ENCODE measurements at regions not wholly inside any gene's neighbourhood (a gene's known extent, or its start where the extent isn't known, plus 50 kb on each side); places are given as distances from the start of the nearest gene placed in this dataset.

DNA sequence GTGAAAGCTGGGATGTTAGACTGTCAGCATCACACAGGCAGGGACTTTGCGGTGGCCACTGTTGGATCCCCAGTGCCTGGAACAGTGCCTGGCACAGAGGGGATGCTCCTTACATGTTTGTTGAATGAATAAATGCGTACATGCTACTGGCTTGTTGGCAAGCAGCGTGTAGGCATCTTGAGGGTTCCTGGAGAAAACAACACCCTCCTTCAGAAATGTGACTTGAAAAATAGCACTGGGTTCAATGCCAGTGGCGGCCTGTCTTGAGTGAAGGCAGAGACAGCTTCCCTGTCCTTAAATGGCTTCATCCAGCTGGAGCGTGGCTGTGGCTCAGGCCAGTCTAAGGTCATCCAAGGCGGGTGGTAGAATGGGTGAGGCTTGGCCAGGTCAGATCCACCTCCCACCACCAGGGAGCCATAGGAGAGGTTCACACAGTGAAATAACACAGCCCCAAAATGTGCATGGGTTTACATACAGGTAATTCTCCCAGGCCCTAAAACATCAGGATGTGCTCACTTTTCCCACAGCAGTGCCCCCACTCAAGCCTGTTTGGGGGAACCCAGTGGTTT, 171.4 kb downstream of the PHETA1 start:
- no peaks in the 10 kb centered on the region for H3K4me1 ChIP-seq (ENCODE audit: insufficient read depth, low read length)
- H4K20me1 ChIP-seq (ENCODE audit: insufficient read depth, low read length), result no peaks in the 10 kb centered on the region
- no peaks in the 10 kb centered on the region for H3K79me2 ChIP-seq (ENCODE audit: insufficient read depth, low read length)
- no peak for DNase-seq (ENCODE audit: insufficient read length, low spot score, missing footprints)
- TF ChIP-seq, protein P1, sequence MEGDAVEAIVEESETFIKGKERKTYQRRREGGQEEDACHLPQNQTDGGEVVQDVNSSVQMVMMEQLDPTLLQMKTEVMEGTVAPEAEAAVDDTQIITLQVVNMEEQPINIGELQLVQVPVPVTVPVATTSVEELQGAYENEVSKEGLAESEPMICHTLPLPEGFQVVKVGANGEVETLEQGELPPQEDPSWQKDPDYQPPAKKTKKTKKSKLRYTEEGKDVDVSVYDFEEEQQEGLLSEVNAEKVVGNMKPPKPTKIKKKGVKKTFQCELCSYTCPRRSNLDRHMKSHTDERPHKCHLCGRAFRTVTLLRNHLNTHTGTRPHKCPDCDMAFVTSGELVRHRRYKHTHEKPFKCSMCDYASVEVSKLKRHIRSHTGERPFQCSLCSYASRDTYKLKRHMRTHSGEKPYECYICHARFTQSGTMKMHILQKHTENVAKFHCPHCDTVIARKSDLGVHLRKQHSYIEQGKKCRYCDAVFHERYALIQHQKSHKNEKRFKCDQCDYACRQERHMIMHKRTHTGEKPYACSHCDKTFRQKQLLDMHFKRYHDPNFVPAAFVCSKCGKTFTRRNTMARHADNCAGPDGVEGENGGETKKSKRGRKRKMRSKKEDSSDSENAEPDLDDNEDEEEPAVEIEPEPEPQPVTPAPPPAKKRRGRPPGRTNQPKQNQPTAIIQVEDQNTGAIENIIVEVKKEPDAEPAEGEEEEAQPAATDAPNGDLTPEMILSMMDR (IDR thresholded peaks at IDR 0.05; ENCODE audit: extremely low read depth, low read depth, low read length), result no peak
- peaks cover 37% of the 10 kb centered on the region for H3K27me3 ChIP-seq (ENCODE audit: insufficient read depth, low read length)
- no peak overlapping the region for H2AFZ ChIP-seq (ENCODE audit: low read length)
- H3K9me3 ChIP-seq (ENCODE audit: low read depth, low read length), result no peaks in the 10 kb centered on the region
- H3K4me3 ChIP-seq (ENCODE audit: insufficient read depth, low read length), result no peak overlapping the region
- H3K27ac ChIP-seq (ENCODE audit: low read depth, low read length), result no peak overlapping the region
- no peaks in the 10 kb centered on the region for H3K36me3 ChIP-seq (ENCODE audit: insufficient read depth, low read length)
- no peak overlapping the region for H3K4me2 ChIP-seq (ENCODE audit: insufficient read depth, low read length)

DNA sequence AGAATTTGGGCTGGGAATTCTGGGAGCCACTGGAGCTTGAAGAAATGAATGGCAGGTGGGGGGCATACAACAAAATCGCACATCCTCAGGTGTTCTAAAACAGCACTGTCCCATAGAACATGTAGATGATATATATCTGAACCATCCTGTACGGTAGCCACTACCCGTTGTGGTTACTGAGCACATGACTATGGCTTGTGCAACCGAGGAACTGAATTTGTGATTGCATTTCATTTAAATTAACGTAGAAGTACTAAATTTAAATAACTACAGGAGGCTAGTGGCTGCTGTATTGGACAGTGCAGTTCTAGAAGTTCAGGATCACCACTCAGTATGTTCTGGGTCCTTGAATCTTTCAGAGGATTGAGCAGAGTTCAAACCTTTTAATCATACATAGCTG, 172.4 kb downstream of the PHETA1 start:
- DNase-seq (ENCODE audit: insufficient read length, low spot score, missing footprints), result no peak
- no peak overlapping the region for H3K4me2 ChIP-seq (ENCODE audit: insufficient read depth, low read length)
- H3K4me1 ChIP-seq (ENCODE audit: insufficient read depth, low read length), result no peaks in the 10 kb centered on the region
- H2AFZ ChIP-seq (ENCODE audit: low read length), result no peak overlapping the region
- no peaks in the 10 kb centered on the region for H3K9me3 ChIP-seq (ENCODE audit: low read depth, low read length)
- peaks cover 33% of the 10 kb centered on the region for H3K27me3 ChIP-seq (ENCODE audit: insufficient read depth, low read length)
- no peaks in the 10 kb centered on the region for H3K79me2 ChIP-seq (ENCODE audit: insufficient read depth, low read length)
- H3K4me3 ChIP-seq (ENCODE audit: insufficient read depth, low read length), result no peak overlapping the region
- no peaks in the 10 kb centered on the region for H3K36me3 ChIP-seq (ENCODE audit: insufficient read depth, low read length)
- no peak overlapping the region for H3K27ac ChIP-seq (ENCODE audit: low read depth, low read length)
- no peaks in the 10 kb centered on the region for H4K20me1 ChIP-seq (ENCODE audit: insufficient read depth, low read length)
- TF ChIP-seq, protein P1 (IDR thresholded peaks at IDR 0.05; ENCODE audit: extremely low read depth, low read depth, low read length), result no peak

DNA sequence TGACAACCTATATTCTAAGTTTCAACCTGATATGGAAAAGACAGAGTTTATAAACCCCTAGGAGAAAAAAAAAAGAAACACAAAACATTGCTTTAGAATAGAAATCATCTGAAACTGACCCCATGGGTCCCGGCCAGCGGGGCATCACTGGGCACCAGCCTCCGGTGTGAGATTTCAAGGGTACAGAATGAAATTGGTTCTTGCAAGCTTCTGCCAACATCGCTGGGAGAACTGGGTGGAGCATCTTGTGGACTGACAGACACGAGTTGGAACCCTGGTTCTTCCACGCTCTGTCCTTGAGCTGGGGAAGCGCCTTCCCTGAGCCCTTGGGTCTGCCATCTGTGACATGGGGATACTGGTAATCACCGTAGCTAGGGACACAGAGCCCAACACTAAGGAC, 173.6 kb downstream of the PHETA1 start:
- no peak for DNase-seq (ENCODE audit: insufficient read length, low spot score, missing footprints)
- no peaks in the 10 kb centered on the region for H3K79me2 ChIP-seq (ENCODE audit: insufficient read depth, low read length)
- peaks cover 32% of the 10 kb centered on the region for H3K27me3 ChIP-seq (ENCODE audit: insufficient read depth, low read length)
- H3K36me3 ChIP-seq (ENCODE audit: insufficient read depth, low read length), result no peaks in the 10 kb centered on the region
- no peak overlapping the region for H3K4me3 ChIP-seq (ENCODE audit: insufficient read depth, low read length)
- no peaks in the 10 kb centered on the region for H3K4me1 ChIP-seq (ENCODE audit: insufficient read depth, low read length)
- no peaks in the 10 kb centered on the region for H4K20me1 ChIP-seq (ENCODE audit: insufficient read depth, low read length)
- H3K4me2 ChIP-seq (ENCODE audit: insufficient read depth, low read length), result no peak overlapping the region
- TF ChIP-seq, protein P1 (IDR thresholded peaks at IDR 0.05; ENCODE audit: extremely low read depth, low read depth, low read length), result no peak
- H2AFZ ChIP-seq (ENCODE audit: low read length), result no peak overlapping the region
- H3K27ac ChIP-seq (ENCODE audit: low read depth, low read length), result no peak overlapping the region
- H3K9me3 ChIP-seq (ENCODE audit: low read depth, low read length), result no peaks in the 10 kb centered on the region

DNA sequence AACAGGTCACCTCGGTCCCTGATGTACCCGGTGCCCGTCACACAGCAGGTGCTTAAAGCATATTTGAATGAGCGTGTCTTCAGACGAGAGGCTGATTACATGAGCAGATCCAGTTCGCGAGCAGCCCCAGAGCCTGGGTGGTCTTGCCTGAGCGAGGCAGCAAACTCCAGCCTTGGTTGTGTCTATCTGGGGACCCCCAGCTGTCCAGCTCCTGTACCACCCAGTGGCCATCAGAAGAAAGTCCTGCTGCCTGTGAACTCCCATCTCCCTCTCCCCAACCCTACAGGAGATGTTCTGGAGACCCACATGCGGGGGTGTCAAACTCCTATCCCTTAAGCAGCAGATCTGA, 174.2 kb downstream of the PHETA1 start:
- Histone ChIP-seq H3K4me1 (ENCODE audit: insufficient read depth, low read length) (no peaks in the 10 kb centered on the region), H3K9me3 (ENCODE audit: low read depth, low read length) (no peaks in the 10 kb centered on the region), H3K27me3 (ENCODE audit: insufficient read depth, low read length) (peaks cover 30% of the 10 kb centered on the region), H4K20me1 (ENCODE audit: insufficient read depth, low read length) (no peaks in the 10 kb centered on the region), H3K27ac (ENCODE audit: low read depth, low read length) (no peak overlapping the region), H3K4me3 (ENCODE audit: insufficient read depth, low read length) (no peak overlapping the region), H3K36me3 (ENCODE audit: insufficient read depth, low read length) (no peaks in the 10 kb centered on the region), H3K4me2 (ENCODE audit: insufficient read depth, low read length) (no peak overlapping the region), H2AFZ (ENCODE audit: low read length) (no peak overlapping the region), H3K79me2 (ENCODE audit: insufficient read depth, low read length) (no peaks in the 10 kb centered on the region)
- TF ChIP-seq, protein P1 (IDR thresholded peaks at IDR 0.05; ENCODE audit: extremely low read depth, low read depth, low read length), result no peak
- no peak for DNase-seq (ENCODE audit: insufficient read length, low spot score, missing footprints)
